Cardiac muscle cell (in vitro differentiated cells and primary cell): ENCODE measurements at regions not wholly inside any gene's neighbourhood (a gene's known extent, or its start where the extent isn't known, plus 50 kb on each side); places are given as distances from the start of the nearest gene placed in this dataset.

Experiments used
- DNase-seq, 2 donors: peaks; one replicate each; pipeline versions ENCODE4 v3.0.0 to v3.0.0-alpha.2; 2010 to 2017; ENCODE audit warnings: low read depth in 1 of 2, low spot score in 1 of 2
- H3K27ac ChIP-seq: fragments of 200-600 bp; sonication (generic); 2 replicates; pipeline ENCODE4 v1.5.1; 2016
- H3K27me3 ChIP-seq: fragments of 200-600 bp; sonication (generic); 2 replicates; pipeline ENCODE4 v1.6.0; 2016; ENCODE audit warnings: control low read depth
- H3K36me3 ChIP-seq: fragments of 200-600 bp; sonication (generic); 2 replicates; pipeline ENCODE4 v1.5.1; 2016; ENCODE audit warnings: control low read depth
- H3K4me1 ChIP-seq: fragments of 200-600 bp; sonication (generic); 2 replicates; pipeline ENCODE4 v1.8.1; 2017; ENCODE audit warnings: low read depth, mild to moderate bottlenecking, mixed run types
- H3K4me3 ChIP-seq: fragments of 200-600 bp; sonication (generic); 2 replicates; pipeline ENCODE4 v1.5.1; 2016; ENCODE audit warnings: mild to moderate bottlenecking
- H3K9me3 ChIP-seq: fragments of 200-600 bp; sonication (generic); 2 replicates; pipeline ENCODE4 v1.5.1; 2017; ENCODE audit warnings: low read depth, mild to moderate bottlenecking, control low read depth
- TF ChIP-seq, protein P1 (sequence below): IDR thresholded peaks from 2 replicates; pipeline ENCODE4 v1.5.1; 2012; ENCODE audit warnings: low read depth, mild to moderate bottlenecking, low read length

DNA sequence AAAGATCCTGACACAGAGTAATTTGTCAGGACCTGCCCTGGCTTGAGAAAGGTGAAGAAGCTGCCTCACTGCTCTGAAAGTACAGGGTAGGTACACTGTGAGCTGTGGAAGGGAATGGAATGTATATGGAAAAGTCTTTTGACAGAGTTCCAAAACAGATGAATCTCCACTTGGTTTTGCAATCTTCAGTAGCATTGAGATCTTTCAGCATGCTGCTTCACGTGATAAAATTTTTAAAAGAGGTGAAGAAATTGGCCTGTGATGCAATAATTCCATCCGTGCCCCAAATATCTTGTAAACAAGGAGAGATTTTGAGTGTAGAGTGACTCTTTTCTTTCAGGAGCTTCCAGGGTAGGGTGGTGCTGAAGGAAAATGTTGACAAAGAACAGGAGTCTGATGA is 123.1 kb downstream of the OSR1 start:
- Histone ChIP-seq H3K36me3 (no peaks in the 10 kb centered on the region), H3K4me3 (no peak overlapping the region), H3K9me3 (no peaks in the 10 kb centered on the region), H3K27me3 (no peaks in the 10 kb centered on the region), H3K27ac (no peak overlapping the region), H3K4me1 (peaks cover 8% of the 10 kb centered on the region)
- TF ChIP-seq, protein P1, sequence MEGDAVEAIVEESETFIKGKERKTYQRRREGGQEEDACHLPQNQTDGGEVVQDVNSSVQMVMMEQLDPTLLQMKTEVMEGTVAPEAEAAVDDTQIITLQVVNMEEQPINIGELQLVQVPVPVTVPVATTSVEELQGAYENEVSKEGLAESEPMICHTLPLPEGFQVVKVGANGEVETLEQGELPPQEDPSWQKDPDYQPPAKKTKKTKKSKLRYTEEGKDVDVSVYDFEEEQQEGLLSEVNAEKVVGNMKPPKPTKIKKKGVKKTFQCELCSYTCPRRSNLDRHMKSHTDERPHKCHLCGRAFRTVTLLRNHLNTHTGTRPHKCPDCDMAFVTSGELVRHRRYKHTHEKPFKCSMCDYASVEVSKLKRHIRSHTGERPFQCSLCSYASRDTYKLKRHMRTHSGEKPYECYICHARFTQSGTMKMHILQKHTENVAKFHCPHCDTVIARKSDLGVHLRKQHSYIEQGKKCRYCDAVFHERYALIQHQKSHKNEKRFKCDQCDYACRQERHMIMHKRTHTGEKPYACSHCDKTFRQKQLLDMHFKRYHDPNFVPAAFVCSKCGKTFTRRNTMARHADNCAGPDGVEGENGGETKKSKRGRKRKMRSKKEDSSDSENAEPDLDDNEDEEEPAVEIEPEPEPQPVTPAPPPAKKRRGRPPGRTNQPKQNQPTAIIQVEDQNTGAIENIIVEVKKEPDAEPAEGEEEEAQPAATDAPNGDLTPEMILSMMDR = no peak
- DNase-seq = peak in 1 of 2 donors; percentile 90

DNA sequence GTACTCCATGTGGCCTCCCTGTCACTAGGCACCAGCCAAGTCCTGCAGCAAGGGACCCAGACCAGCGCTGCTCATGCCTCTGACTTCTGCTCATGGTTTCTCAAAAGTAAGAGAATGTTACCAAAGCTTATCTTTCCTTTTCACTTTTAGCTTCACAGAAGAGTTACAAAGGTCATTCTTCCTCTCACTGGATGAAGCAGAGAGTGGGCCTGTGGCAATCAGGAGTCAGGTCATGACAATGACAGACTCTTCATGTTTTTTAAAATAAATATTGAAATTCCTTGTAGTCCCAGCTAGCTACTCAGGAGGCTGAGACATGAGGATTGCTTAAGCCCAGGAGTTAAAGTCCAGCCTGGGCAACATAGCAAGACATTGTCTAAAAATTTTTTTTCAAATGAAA is 126.1 kb downstream of the OSR1 start:
- no peak overlapping the region for H3K4me3 ChIP-seq
- H3K36me3 ChIP-seq = no peaks in the 10 kb centered on the region
- H3K9me3 ChIP-seq = no peaks in the 10 kb centered on the region
- no peak overlapping the region for H3K27ac ChIP-seq
- no peaks in the 10 kb centered on the region for H3K27me3 ChIP-seq
- TF ChIP-seq, protein P1 = no peak
- no peak for DNase-seq
- H3K4me1 ChIP-seq = peaks cover 25% of the 10 kb centered on the region

- TF ChIP-seq, protein P1 = no peak
- H3K27ac ChIP-seq = no peak overlapping the region
- no peaks in the 10 kb centered on the region for H3K27me3 ChIP-seq
- H3K4me3 ChIP-seq = no peak overlapping the region
- no peak for DNase-seq
- no peaks in the 10 kb centered on the region for H3K9me3 ChIP-seq
- peaks cover 28% of the 10 kb centered on the region for H3K4me1 ChIP-seq
- no peaks in the 10 kb centered on the region for H3K36me3 ChIP-seq
Observed at GRCh38 chr2:19231625-19232024, 126.8 kb downstream of the OSR1 start.

- no peak for DNase-seq
- H3K9me3 ChIP-seq = no peaks in the 10 kb centered on the region
- H3K27ac ChIP-seq = no peak overlapping the region
- peaks cover 32% of the 10 kb centered on the region for H3K4me1 ChIP-seq
- no peaks in the 10 kb centered on the region for H3K36me3 ChIP-seq
- no peak overlapping the region for H3K4me3 ChIP-seq
- H3K27me3 ChIP-seq = no peaks in the 10 kb centered on the region
- TF ChIP-seq, protein P1 = no peak
Observed at GRCh38 chr2:19230626-19231025, 127.8 kb downstream of the OSR1 start.

DNA sequence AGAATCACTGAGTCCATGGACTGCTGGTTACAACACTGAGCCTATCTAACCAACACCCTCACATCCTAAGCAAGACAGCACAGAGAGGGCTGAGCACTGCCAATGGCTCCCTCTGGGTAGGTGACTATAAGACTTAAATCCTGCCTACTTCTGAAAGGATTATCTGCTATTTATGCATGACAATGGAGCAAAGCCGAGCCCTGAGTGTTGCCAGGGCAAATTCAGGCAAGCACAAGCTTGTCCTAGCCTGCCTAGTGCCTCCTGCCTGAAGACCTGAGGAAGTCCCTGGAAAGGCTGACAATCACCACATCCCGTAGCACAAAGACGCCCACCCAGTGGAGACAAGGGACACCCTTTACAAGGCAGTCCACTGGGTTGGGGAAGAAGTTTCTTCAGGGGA is 129.7 kb downstream of the OSR1 start:
- Histone ChIP-seq H3K27me3 (no peaks in the 10 kb centered on the region), H3K4me1 (peaks cover 32% of the 10 kb centered on the region), H3K27ac (peak overlapping the region; percentile 50), H3K36me3 (no peaks in the 10 kb centered on the region), H3K4me3 (no peak overlapping the region), H3K9me3 (no peaks in the 10 kb centered on the region)
- no peak for DNase-seq
- TF ChIP-seq, protein P1 = no peak

DNA sequence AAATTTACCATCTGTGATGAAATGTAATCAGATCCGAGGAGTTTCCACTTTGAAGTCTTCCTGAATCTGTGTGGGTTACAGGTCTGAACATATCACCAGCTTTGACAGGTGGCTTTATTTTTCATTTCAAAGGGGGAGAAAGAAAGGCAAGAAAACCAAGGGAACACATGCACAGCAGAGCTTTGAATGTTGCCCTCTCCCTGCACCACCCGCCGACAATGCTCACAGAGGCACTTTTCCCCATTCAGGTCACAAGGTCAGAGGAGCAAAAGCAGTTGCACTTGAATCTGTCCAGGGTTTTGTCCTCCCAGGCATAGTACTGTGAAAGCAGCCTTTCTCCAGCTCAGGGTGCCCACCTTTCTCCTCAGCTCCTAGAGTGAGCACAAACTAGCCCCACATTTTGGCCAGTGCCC is 130.2 kb downstream of the OSR1 start:
- H3K9me3 ChIP-seq = no peaks in the 10 kb centered on the region
- H3K4me1 ChIP-seq = peaks cover 32% of the 10 kb centered on the region
- peak in 1 of 2 donors; percentile 66 for DNase-seq
- H3K27me3 ChIP-seq = no peaks in the 10 kb centered on the region
- H3K27ac ChIP-seq = peak overlapping the region; percentile 50
- TF ChIP-seq, protein P1 = no peak
- no peaks in the 10 kb centered on the region for H3K36me3 ChIP-seq
- no peak overlapping the region for H3K4me3 ChIP-seq
